HEK293 (cell line): ENCODE measurements at regions not wholly inside any gene's neighbourhood (a gene's known extent, or its start where the extent isn't known, plus 50 kb on each side); places are given as distances from the start of the nearest gene placed in this dataset.
A peak's percentile ranks its signal among the peaks of the same experiment; 100 is the strongest.

Experiments used
- CTCF ChIA-PET: fragments of 350-600 bp; formaldehyde crosslinking; extraction: SDS; loops from one replicate; lab custom pipeline; 2021; ENCODE audit warnings: antibody characterized with exemption; lab: Yijun Ruan, JAX
- POLR2A ChIA-PET: fragments of 300-600 bp; formaldehyde crosslinking; extraction: SDS; loops from one replicate; lab custom pipeline; 2020; ENCODE audit warnings: antibody characterized with exemption, inconsistent platforms; lab: Yijun Ruan, JAX
- H3K27ac ChIP-seq: fragments of 200-500 bp; sonication (Bioruptor generic); 2 replicates; pipeline ENCODE4 v1.5.1; 2014; ENCODE audit warnings: low read depth, low read length, control low read depth, inconsistent platforms; ENCODE audit errors: extremely low read depth
- H3K36me3 ChIP-seq, 2 experiments: fragments of 200-500 bp in 1 of 2; sonication (Bioruptor generic) in 1 of 2; 1 replicate in 1 of 2; 2 replicates in 1 of 2; pipeline ENCODE4 v1.5.1; 2014 to 2017; ENCODE audit warnings: inconsistent platforms in 2 of 2, low read length in 2 of 2; ENCODE audit not compliant: control insufficient read depth in 2 of 2, insufficient read depth in 1 of 2
- H3K4me1 ChIP-seq: fragments of 200-500 bp; sonication (Bioruptor generic); 2 replicates; pipeline ENCODE4 v1.5.1; 2014; ENCODE audit warnings: mild to moderate bottlenecking, low read length, inconsistent platforms; ENCODE audit not compliant: control insufficient read depth, insufficient read depth
- H3K4me3 ChIP-seq: 2 replicates; pipeline ENCODE4 v1.5.1; 2011; ENCODE audit warnings: low read depth, mild to moderate bottlenecking, control low read depth, low read length, moderate library complexity
- H3K9me3 ChIP-seq: fragments of 200-500 bp; sonication (Bioruptor generic); 2 replicates; pipeline ENCODE4 v1.5.1; 2014; ENCODE audit warnings: low read depth, low read length, inconsistent platforms; ENCODE audit not compliant: control insufficient read depth, insufficient read depth
- EGR2 ChIP-seq: fragments of 450-650 bp; formaldehyde crosslinking; IDR thresholded peaks from 2 replicates; pipeline ENCODE4 v1.5.1; 2016; ENCODE audit warnings: low read depth, missing biosample characterization, missing genetic modification characterization
- GLIS1 ChIP-seq: fragments of 450-650 bp; formaldehyde crosslinking; IDR thresholded peaks from 2 replicates; pipeline ENCODE4 v1.5.1; 2016; ENCODE audit warnings: missing biosample characterization, missing genetic modification characterization
- HOXD13 ChIP-seq: sonication (generic); formaldehyde crosslinking; IDR thresholded peaks from 2 replicates; pipeline ENCODE4 v1.8.0; 2022; ENCODE audit warnings: missing genetic modification reagents, borderline replicate concordance
- MYNN ChIP-seq: fragments of 450-650 bp; formaldehyde crosslinking; IDR thresholded peaks from 2 replicates; pipeline ENCODE4 v1.5.1; 2016; ENCODE audit warnings: missing biosample characterization, missing genetic modification characterization, borderline replicate concordance
- OSR2 ChIP-seq: fragments of 450-650 bp; formaldehyde crosslinking; IDR thresholded peaks from 2 replicates; pipeline ENCODE4 v1.5.1; 2016; ENCODE audit warnings: missing biosample characterization, missing genetic modification characterization
- OVOL3 ChIP-seq: fragments of 450-650 bp; formaldehyde crosslinking; IDR thresholded peaks from 2 replicates; pipeline ENCODE4 v1.5.1; 2016; ENCODE audit warnings: missing biosample characterization, missing genetic modification characterization
- REPIN1 ChIP-seq: fragments of 450-650 bp; formaldehyde crosslinking; IDR thresholded peaks from 2 replicates; pipeline ENCODE4 v1.5.1; 2017; ENCODE audit warnings: missing biosample characterization, missing genetic modification characterization, low read depth
- SP2 ChIP-seq: fragments of 450-650 bp; formaldehyde crosslinking; IDR thresholded peaks from 2 replicates; pipeline ENCODE4 v1.5.1; 2016; ENCODE audit warnings: missing biosample characterization, missing genetic modification characterization
- WT1 ChIP-seq: fragments of 450-650 bp; formaldehyde crosslinking; IDR thresholded peaks from 2 replicates; pipeline ENCODE4 v1.5.1; 2016; ENCODE audit warnings: missing biosample characterization, missing genetic modification characterization
- ZFP3 ChIP-seq: fragments of 450-650 bp; formaldehyde crosslinking; IDR thresholded peaks from 2 replicates; pipeline ENCODE4 v1.5.1; 2016; ENCODE audit warnings: low read depth, missing biosample characterization, missing genetic modification characterization
- ZNF112 ChIP-seq: fragments of 450-650 bp; formaldehyde crosslinking; IDR thresholded peaks from 2 replicates; pipeline ENCODE4 v1.5.0; 2017; ENCODE audit warnings: missing biosample characterization, missing genetic modification characterization
- ZNF121 ChIP-seq: fragments of 450-650 bp; formaldehyde crosslinking; IDR thresholded peaks from 2 replicates; pipeline ENCODE4 v1.5.1; 2016; ENCODE audit warnings: missing biosample characterization, missing genetic modification characterization
- ZNF140 ChIP-seq: fragments of 450-650 bp; formaldehyde crosslinking; IDR thresholded peaks from 2 replicates; pipeline ENCODE4 v1.5.1; 2016; ENCODE audit warnings: missing biosample characterization, missing genetic modification characterization
- ZNF184 ChIP-seq: fragments of 450-650 bp; IDR thresholded peaks from 2 replicates; pipeline ENCODE4 v1.5.1; 2018; ENCODE audit warnings: missing biosample characterization, mild to moderate bottlenecking, missing genetic modification characterization
- ZNF341 ChIP-seq: fragments of 450-650 bp; formaldehyde crosslinking; IDR thresholded peaks from 2 replicates; pipeline ENCODE4; 2016; ENCODE audit warnings: low read depth, missing biosample characterization, missing genetic modification characterization
- ZNF354C ChIP-seq: fragments of 450-650 bp; formaldehyde crosslinking; IDR thresholded peaks from 2 replicates; pipeline ENCODE4 v1.5.1; 2016; ENCODE audit warnings: missing biosample characterization, missing genetic modification characterization, low read depth, borderline replicate concordance
- ZNF366 ChIP-seq: fragments of 450-650 bp; formaldehyde crosslinking; conservative IDR thresholded peaks from 2 replicates; pipeline ENCODE4 v1.5.1; 2016; ENCODE audit warnings: missing biosample characterization, missing genetic modification characterization
- ZNF391 ChIP-seq: fragments of 450-650 bp; formaldehyde crosslinking; IDR thresholded peaks from 2 replicates; pipeline ENCODE4 v1.5.1; 2016; ENCODE audit warnings: low read depth, missing biosample characterization, missing genetic modification characterization, borderline replicate concordance
- ZNF514 ChIP-seq: fragments of 450-650 bp; formaldehyde crosslinking; IDR thresholded peaks from 2 replicates; pipeline ENCODE4 v1.5.1; 2016; ENCODE audit warnings: missing biosample characterization, missing genetic modification characterization
- ZNF555 ChIP-seq: fragments of 450-650 bp; formaldehyde crosslinking; conservative IDR thresholded peaks from 2 replicates; pipeline ENCODE4 v1.5.1; 2017; ENCODE audit warnings: missing biosample characterization, mild to moderate bottlenecking, missing genetic modification characterization, inconsistent platforms
- ZNF624 ChIP-seq: fragments of 450-650 bp; formaldehyde crosslinking; IDR thresholded peaks from 2 replicates; pipeline ENCODE4 v1.5.1; 2017; ENCODE audit warnings: missing biosample characterization, missing genetic modification characterization
- ZNF664 ChIP-seq: fragments of 450-650 bp; formaldehyde crosslinking; IDR thresholded peaks from 2 replicates; pipeline ENCODE4 v1.5.1; 2016; ENCODE audit warnings: missing biosample characterization, missing genetic modification characterization
- ZNF670 ChIP-seq: fragments of 450-650 bp; formaldehyde crosslinking; IDR thresholded peaks from 2 replicates; pipeline ENCODE4 v1.5.1; 2016; ENCODE audit warnings: missing biosample characterization, missing genetic modification characterization, low read depth
- ZNF776 ChIP-seq: fragments of 450-650 bp; formaldehyde crosslinking; IDR thresholded peaks from 2 replicates; pipeline ENCODE4 v1.5.0; 2017; ENCODE audit warnings: missing biosample characterization, missing genetic modification characterization, borderline replicate concordance
- ZNF785 ChIP-seq: fragments of 450-650 bp; formaldehyde crosslinking; IDR thresholded peaks from 2 replicates; pipeline ENCODE4 v1.5.1; 2016; ENCODE audit warnings: missing biosample characterization, missing genetic modification characterization
- ZNF830 ChIP-seq: fragments of 450-650 bp; IDR thresholded peaks from 2 replicates; pipeline ENCODE4 v1.5.0; 2018; ENCODE audit warnings: missing biosample characterization, missing genetic modification characterization, low read depth, mild to moderate bottlenecking, moderate library complexity
- ZXDB ChIP-seq: fragments of 450-650 bp; formaldehyde crosslinking; IDR thresholded peaks from 2 replicates; pipeline ENCODE4 v1.5.1; 2016; ENCODE audit warnings: missing biosample characterization, missing genetic modification characterization
- TF ChIP-seq, protein P1 (sequence below): fragments of 450-650 bp; formaldehyde crosslinking; IDR thresholded peaks from 2 replicates; pipeline ENCODE4 v1.5.1; 2016; ENCODE audit warnings: missing biosample characterization, missing genetic modification characterization

DNA sequence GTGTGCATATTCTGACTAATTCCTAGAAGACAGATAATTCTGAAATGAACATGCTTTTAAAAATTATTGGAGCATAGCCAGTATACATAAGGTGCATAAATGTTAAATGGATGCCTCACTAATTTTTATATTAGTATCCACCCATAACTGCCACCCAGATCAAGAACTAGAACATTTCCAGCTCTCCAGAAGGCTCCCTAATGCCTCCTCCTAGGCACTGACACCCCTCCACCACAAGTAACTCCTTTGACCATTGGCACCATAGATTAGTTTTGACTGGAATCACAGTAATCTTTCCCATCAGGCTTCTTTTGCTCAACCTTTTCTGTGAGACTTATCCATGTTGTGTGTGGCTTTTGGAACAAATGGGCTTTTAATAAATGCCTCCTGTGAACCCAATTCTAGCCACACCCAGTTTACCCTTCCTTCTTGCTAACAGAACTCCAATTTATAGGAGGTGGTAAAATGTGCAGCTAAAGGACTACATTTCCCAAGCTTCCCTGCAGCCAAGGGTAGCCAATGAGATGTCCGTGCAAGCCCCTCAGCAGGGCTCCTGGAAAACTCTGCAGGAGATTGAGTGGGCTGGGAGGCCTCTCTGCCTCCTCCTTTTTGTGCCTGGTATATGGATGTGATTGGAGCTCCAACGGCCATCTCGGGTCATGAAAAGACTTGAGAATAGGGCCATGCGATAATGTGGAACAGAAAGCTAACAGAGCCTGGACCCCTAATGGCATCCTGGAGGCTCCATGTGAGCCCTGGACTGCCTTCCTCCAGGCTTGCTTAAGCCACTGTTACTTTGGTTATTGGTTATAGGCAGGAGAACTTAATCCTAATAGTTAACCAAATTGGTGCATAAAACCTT is 322.6 kb upstream of the TLE3 start (continued):
- TF ChIP-seq GLIS1 (peak; percentile 64), ZXDB (tag by site-specific recombination) (no peak), ZNF184 (tag by site-specific recombination) (no peak), ZNF785 (tag by site-specific recombination) (no peak), MYNN (no peak), EGR2 (tag by site-specific recombination) (peak; percentile 24; the same call in 1 of the 2 replicates), OVOL3 (tag by site-specific recombination) (no peak), ZNF624 (no peak), ZNF354C (tag by site-specific recombination) (no peak), SP2 (tag by site-specific recombination) (no peak), ZNF555 (tag by site-specific recombination) (no peak)

DNA sequence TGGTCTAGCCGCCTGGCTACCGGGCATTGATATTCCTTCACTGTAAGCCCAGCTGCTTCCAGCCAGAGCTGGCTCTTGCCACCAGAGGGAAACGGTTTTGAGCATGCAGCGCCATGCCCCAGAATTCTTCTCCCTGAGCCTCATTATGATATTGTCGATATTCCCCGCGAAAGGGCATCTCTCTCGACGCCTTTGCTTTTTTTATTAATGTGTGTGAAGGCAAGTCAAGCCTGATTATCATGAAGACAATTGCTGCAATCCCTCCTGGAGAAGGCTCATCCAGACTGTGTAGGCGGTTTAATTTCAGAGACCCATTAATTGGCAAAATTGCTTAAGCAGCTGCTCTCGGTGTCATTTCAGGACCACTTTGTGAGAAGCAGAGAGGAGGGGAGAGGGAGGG is 321.2 kb upstream of the TLE3 start:
- H3K27ac ChIP-seq: no peak overlapping the region
- no peaks in the 10 kb centered on the region for H3K36me3 ChIP-seq
- peaks cover 9% of the 10 kb centered on the region for H3K4me1 ChIP-seq
- TF ChIP-seq ZNF366 (tag by site-specific recombination) (no peak), ZNF140 (tag by site-specific recombination) (no peak), REPIN1 (no peak), ZNF391 (tag by site-specific recombination) (no peak), ZNF664 (no peak), ZNF830 (tag by site-specific recombination) (no peak), ZNF112 (tag by site-specific recombination) (no peak), ZNF776 (tag by site-specific recombination) (no peak), ZNF121 (tag by site-specific recombination) (no peak), WT1 (tag by site-specific recombination) (no peak), ZNF670 (tag by site-specific recombination) (no peak), MYNN (no peak), OSR2 (no peak), HOXD13 (CRISPR knock-in tag) (no peak), ZNF341 (tag by site-specific recombination) (no peak), ZNF514 (tag by site-specific recombination) (no peak), ZFP3 (no peak), GLIS1 (no peak)
- TF ChIP-seq, protein P1, sequence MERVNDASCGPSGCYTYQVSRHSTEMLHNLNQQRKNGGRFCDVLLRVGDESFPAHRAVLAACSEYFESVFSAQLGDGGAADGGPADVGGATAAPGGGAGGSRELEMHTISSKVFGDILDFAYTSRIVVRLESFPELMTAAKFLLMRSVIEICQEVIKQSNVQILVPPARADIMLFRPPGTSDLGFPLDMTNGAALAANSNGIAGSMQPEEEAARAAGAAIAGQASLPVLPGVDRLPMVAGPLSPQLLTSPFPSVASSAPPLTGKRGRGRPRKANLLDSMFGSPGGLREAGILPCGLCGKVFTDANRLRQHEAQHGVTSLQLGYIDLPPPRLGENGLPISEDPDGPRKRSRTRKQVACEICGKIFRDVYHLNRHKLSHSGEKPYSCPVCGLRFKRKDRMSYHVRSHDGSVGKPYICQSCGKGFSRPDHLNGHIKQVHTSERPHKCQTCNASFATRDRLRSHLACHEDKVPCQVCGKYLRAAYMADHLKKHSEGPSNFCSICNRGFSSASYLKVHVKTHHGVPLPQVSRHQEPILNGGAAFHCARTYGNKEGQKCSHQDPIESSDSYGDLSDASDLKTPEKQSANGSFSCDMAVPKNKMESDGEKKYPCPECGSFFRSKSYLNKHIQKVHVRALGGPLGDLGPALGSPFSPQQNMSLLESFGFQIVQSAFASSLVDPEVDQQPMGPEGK: no peak
- POLR2A ChIA-PET: no interaction called here
- no peaks in the 10 kb centered on the region for H3K9me3 ChIP-seq
- CTCF ChIA-PET: interaction anchor here (0.7 kb wide), 1 partner anchor 14 kb away, joined by 3 read pairs; no protein-coding TSS in a partner anchor
- H3K4me3 ChIP-seq: no peak overlapping the region
